ENCODE measurements at regions not wholly inside any gene's neighbourhood (a gene's known extent, or its start where the extent isn't known, plus 50 kb on each side); places are given as distances from the start of the nearest gene placed in this dataset.

- no peak for DNase-seq
Measured at GRCh38 chr22:48687606-48688005, 1140.1 kb downstream of the BRD1 start.

- DNase-seq, result no peak
Measured at GRCh38 chr22:48686694-48687302, 1140.9 kb downstream of the BRD1 start.

GRCh38 chr22:48685767-48686166 lies 1141.9 kb downstream of the BRD1 start:
- no peak for DNase-seq

GRCh38 chr22:48683640-48684039 lies 1144.0 kb downstream of the BRD1 start:
- no peak for DNase-seq

GRCh38 chr22:48682504-48682903 lies 1145.2 kb downstream of the BRD1 start:
- DNase-seq, result no peak

- DNase-seq, result no peak
Measured at GRCh38 chr22:48680601-48681000, 1147.1 kb downstream of the BRD1 start.

GRCh38 chr22:48679656-48680555 lies 1147.8 kb downstream of the BRD1 start:
- no peak for DNase-seq

- no peak for DNase-seq
Measured at GRCh38 chr22:48678171-48679135, 1149.2 kb downstream of the BRD1 start.

- DNase-seq, result no peak
Measured at GRCh38 chr22:48677621-48678020, 1150.1 kb downstream of the BRD1 start.

GRCh38 chr22:48677168-48677520 lies 1150.5 kb downstream of the BRD1 start:
- no peak for DNase-seq

- no peak for DNase-seq
Measured at GRCh38 chr22:48676266-48677167, 1151.2 kb downstream of the BRD1 start.

- no peak for DNase-seq
Measured at GRCh38 chr22:48675830-48676145, 1151.9 kb downstream of the BRD1 start.

- DNase-seq, result no peak
Measured at GRCh38 chr22:48675141-48675829, 1152.4 kb downstream of the BRD1 start.

- DNase-seq, result no peak
Measured at GRCh38 chr22:48673806-48674500, 1153.7 kb downstream of the BRD1 start.

GRCh38 chr22:48672387-48672786 lies 1155.3 kb downstream of the BRD1 start:
- no peak for DNase-seq

GRCh38 chr22:48670731-48671130 lies 1156.9 kb downstream of the BRD1 start:
- DNase-seq, result no peak

- DNase-seq, result no peak
Measured at GRCh38 chr22:48669986-48670716, 1157.5 kb downstream of the BRD1 start.

GRCh38 chr22:48669226-48669625 lies 1158.4 kb downstream of the BRD1 start:
- no peak for DNase-seq

GRCh38 chr22:48667289-48667688 lies 1160.4 kb downstream of the BRD1 start:
- no peak for DNase-seq

- peak; percentile 64 for DNase-seq
Measured at GRCh38 chr22:48666620-48667019, 1161.1 kb downstream of the BRD1 start.
